Sigmoid colon (tissue), 6 donors: ENCODE measurements at regions not wholly inside any gene's neighbourhood (a gene's known extent, or its start where the extent isn't known, plus 50 kb on each side); places are given as distances from the start of the nearest gene placed in this dataset.

Source experiments
- DNase-seq: peaks from one replicate; pipeline ENCODE4 v3.0.0-alpha.2; 2019
- H3K27ac ChIP-seq, 4 donors: fragments of 200-600 bp; sonication (generic); one replicate each; pipeline ENCODE4 v1.5.1; 2016 to 2019; ENCODE audit warnings: mild to moderate bottlenecking in 1 of 4
- H3K27me3 ChIP-seq, 3 donors: fragments of 200-600 bp; sonication (generic); one replicate each; pipeline ENCODE4 v1.5.1; 2019; ENCODE audit warnings: mild to moderate bottlenecking in 1 of 3
- H3K36me3 ChIP-seq, 4 donors: fragments of 200-600 bp; sonication (generic); one replicate each; pipeline ENCODE4 v1.5.1; 2016 to 2019
- H3K4me1 ChIP-seq, 4 donors: fragments of 200-600 bp; sonication (generic); one replicate each; pipeline ENCODE4 v1.5.1; 2017 to 2019
- H3K4me3 ChIP-seq, 4 donors: fragments of 200-600 bp; sonication (generic); one replicate each; pipeline ENCODE4 v1.5.1; 2017 to 2019; ENCODE audit warnings: mild to moderate bottlenecking in 2 of 4, moderate library complexity in 1 of 4
- H3K9me3 ChIP-seq, 4 donors: fragments of 200-600 bp in 3 of 4; sonication (generic) in 3 of 4; one replicate each; pipeline versions ENCODE4 v1.5.1 to v1.6.1; 2013 to 2019
- CTCF ChIP-seq, 4 experiments: fragments of 450-650 bp in 3 of 4; fragments of 200-600 bp in 1 of 4; IDR thresholded peaks; one replicate each; pipeline ENCODE4 v1.5.1; 2016 to 2019; ENCODE audit warnings: antibody characterized with exemption in 4 of 4, mild to moderate bottlenecking in 3 of 4, moderate library complexity in 2 of 4
- EP300 ChIP-seq, 4 donors: sonication (generic); formaldehyde crosslinking; IDR thresholded peaks; one replicate each; pipeline ENCODE4 v1.6.1; 2017; ENCODE audit warnings: antibody characterized with exemption in 4 of 4
- POLR2A ChIP-seq, 2 donors: fragments of 450-650 bp; IDR thresholded peaks; one replicate each; pipeline ENCODE4 v1.6.1; 2016; ENCODE audit warnings: antibody characterized with exemption in 2 of 2, mild to moderate bottlenecking in 2 of 2, moderate library complexity in 2 of 2
- POLR2AphosphoS5 ChIP-seq, 4 donors: sonication (generic); formaldehyde crosslinking; IDR thresholded peaks; one replicate each; pipeline ENCODE4 v1.6.1; 2017; ENCODE audit warnings: antibody characterized with exemption in 4 of 4
- WGBS, 2 donors: extraction: QIAGEN DNeasy Blood & Tissue Kit; methylation state at CpG; one replicate each; pipeline ENCODE4 v1.1.7; 2013; 5-methylcytosine and 5-hydroxymethylcytosine counted together
- intact Hi-C: fragments of 100-400 bp; cut with DNase I; formaldehyde crosslinking; loops from one replicate; pipeline ENCODE4 v1.15.1; 2023
- donor health status: healthy with polysubstance abuse.
- donor health status: healthy.

GRCh38 chr13:24065176-24065575 is 95.3 kb upstream of the SPATA13 start:
- no peaks in the 10 kb centered on the region for H3K36me3 ChIP-seq
- no peak for DNase-seq
- intact Hi-C loops, result no loop called here
- TF ChIP-seq POLR2AphosphoS5 (IDR thresholded peaks at IDR 0.05) (no peak), EP300 (IDR thresholded peaks at IDR 0.05) (no peak), CTCF (IDR thresholded peaks at IDR 0.05) (no peak), POLR2A (IDR thresholded peaks at IDR 0.05) (no peak)
- 64 to 65% methylated on average over 3 of the region's 3 CpGs for WGBS, 2 donors
- H3K4me1 ChIP-seq, result no peaks in the 10 kb centered on the region
- no peaks in the 10 kb centered on the region for H3K27me3 ChIP-seq
- no peak overlapping the region for H3K27ac ChIP-seq
- no peaks in the 10 kb centered on the region for H3K9me3 ChIP-seq
- H3K4me3 ChIP-seq, result no peak overlapping the region

- Histone ChIP-seq H3K9me3 (no peaks in the 10 kb centered on the region), H3K27me3 (no peaks in the 10 kb centered on the region), H3K27ac (no peak overlapping the region), H3K4me1 (peaks cover 0 to 12% (median 7%) of the 10 kb centered on the region in 4 donors), H3K36me3 (no peaks in the 10 kb centered on the region), H3K4me3 (no peak overlapping the region)
- intact Hi-C loops, result no loop called here
- TF ChIP-seq CTCF (IDR thresholded peaks at IDR 0.05) (no peak), POLR2A (IDR thresholded peaks at IDR 0.05) (no peak), POLR2AphosphoS5 (IDR thresholded peaks at IDR 0.05) (no peak), EP300 (IDR thresholded peaks at IDR 0.05) (no peak)
- 72 to 90% methylated on average over 5 of the region's 5 CpGs for WGBS, 2 donors
- no peak for DNase-seq
Observed at GRCh38 chr13:24066405-24067295, 93.9 kb upstream of the SPATA13 start.

- WGBS, 2 donors, result 95 to 96% methylated on average over 2 of the region's 2 CpGs
- no peak for TF ChIP-seq EP300 (IDR thresholded peaks at IDR 0.05)
- TF ChIP-seq POLR2AphosphoS5 (IDR thresholded peaks at IDR 0.05), result no peak
- no peak for TF ChIP-seq CTCF (IDR thresholded peaks at IDR 0.05)
- no peak for TF ChIP-seq POLR2A (IDR thresholded peaks at IDR 0.05)
- intact Hi-C loops, result no loop called here
Observed at GRCh38 chr13:24068472-24068871, 92.0 kb upstream of the SPATA13 start.

GRCh38 chr13:24071016-24071415 is 89.5 kb upstream of the SPATA13 start:
- H3K27ac ChIP-seq, result peak overlapping the region in 1 of 4 donors; percentile 35
- TF ChIP-seq EP300 (IDR thresholded peaks at IDR 0.05), result no peak
- no peak for TF ChIP-seq POLR2AphosphoS5 (IDR thresholded peaks at IDR 0.05)
- no peak for TF ChIP-seq POLR2A (IDR thresholded peaks at IDR 0.05)
- no peak for TF ChIP-seq CTCF (IDR thresholded peaks at IDR 0.05)
- no peaks in the 10 kb centered on the region for H3K36me3 ChIP-seq
- H3K4me3 ChIP-seq, result no peak overlapping the region
- no peaks in the 10 kb centered on the region for H3K9me3 ChIP-seq
- intact Hi-C loops, result no loop called here
- no peak for DNase-seq
- WGBS, 2 donors, result 92 to 96% methylated on average over 1 of the region's 1 CpG
- H3K4me1 ChIP-seq, result peaks cover 0 to 25% (median 10%) of the 10 kb centered on the region in 4 donors
- H3K27me3 ChIP-seq, result no peaks in the 10 kb centered on the region

More at GRCh38 chr13:24068472-24068871, 92.0 kb upstream of the SPATA13 start:
- Histone ChIP-seq H3K27ac (no peak overlapping the region), H3K27me3 (no peaks in the 10 kb centered on the region), H3K9me3 (no peaks in the 10 kb centered on the region), H3K4me1 (peaks cover 0 to 18% (median 8%) of the 10 kb centered on the region in 4 donors), H3K36me3 (no peaks in the 10 kb centered on the region), H3K4me3 (no peak overlapping the region)
- DNase-seq, result no peak
